NOMO-1 treated with DMSO at 0.1 percent for 48 hours (cell line): ENCODE measurements at regions not wholly inside any gene's neighbourhood (a gene's known extent, or its start where the extent isn't known, plus 50 kb on each side); places are given as distances from the start of the nearest gene placed in this dataset.

ENCODE experiments used
- DNase-seq: peaks from one replicate; lab custom pipeline; 2025; ENCODE audit not compliant: unreplicated experiment; lab: John Stamatoyannopoulos, UW

GRCh38 chr1:223445402-223445801 is 52.2 kb downstream of the CCDC185 start:
- DNase-seq = no peak

- DNase-seq = no peak
These were observed 60.7 kb downstream of the CCDC185 start for GRCh38 chr1:223453902-223454301.

GRCh38 chr1:223454959-223455358 is 61.7 kb downstream of the CCDC185 start:
- no peak for DNase-seq

- no peak for DNase-seq
These were observed 62.3 kb downstream of the CCDC185 start for GRCh38 chr1:223455470-223455869.

GRCh38 chr1:223456747-223457146 is 63.5 kb downstream of the CCDC185 start:
- DNase-seq = no peak

GRCh38 chr1:223460566-223461189 is 67.5 kb downstream of the CCDC185 start:
- DNase-seq = no peak

- DNase-seq = no peak
These were observed 68.9 kb downstream of the CCDC185 start for GRCh38 chr1:223462047-223462630.

GRCh38 chr1:223462866-223463404 is 69.7 kb downstream of the CCDC185 start:
- no peak for DNase-seq

GRCh38 chr1:223466151-223466550 is 72.9 kb downstream of the CCDC185 start:
- no peak for DNase-seq

GRCh38 chr1:223471566-223471965 is 78.4 kb downstream of the CCDC185 start:
- DNase-seq = no peak

GRCh38 chr1:223472057-223472456 is 78.8 kb downstream of the CCDC185 start:
- no peak for DNase-seq

- no peak for DNase-seq
These were observed 80.6 kb downstream of the CCDC185 start for GRCh38 chr1:223473601-223474344.

- DNase-seq = no peak
These were observed 81.6 kb downstream of the CCDC185 start for GRCh38 chr1:223474804-223475203.

GRCh38 chr1:223477456-223477855 is 84.2 kb downstream of the CCDC185 start:
- DNase-seq = no peak

- DNase-seq = no peak
These were observed 85.4 kb downstream of the CCDC185 start for GRCh38 chr1:223478606-223479005.

- no peak for DNase-seq
These were observed 86.0 kb downstream of the CCDC185 start for GRCh38 chr1:223479261-223479660.

- DNase-seq = no peak
These were observed 86.7 kb downstream of the CCDC185 start for GRCh38 chr1:223479718-223480425.

GRCh38 chr1:223482132-223482531 is 88.9 kb downstream of the CCDC185 start:
- DNase-seq = no peak

- peak; percentile 29 for DNase-seq
These were observed 89.6 kb downstream of the CCDC185 start for GRCh38 chr1:223482766-223483165.

GRCh38 chr1:223483511-223483910 is 90.3 kb downstream of the CCDC185 start:
- no peak for DNase-seq

- DNase-seq = no peak
These were observed 93.2 kb downstream of the CCDC185 start for GRCh38 chr1:223486366-223486765.
